ENCODE measurements at regions not wholly inside any gene's neighbourhood (a gene's known extent, or its start where the extent isn't known, plus 50 kb on each side); places are given as distances from the start of the nearest gene placed in this dataset.
A peak's percentile ranks its signal among the peaks of the same experiment; 100 is the strongest.
"Not testable (repeated sequence)": the region's sequence is repeated elsewhere in the genome, so short reads cannot be mapped to it uniquely, and the experiment has no call there.

GRCh38 chr3:31102196-31102879 is 207.9 kb upstream of the GADL1 start:
- DNase-seq, result no peak

- DNase-seq, result no peak
Measured at GRCh38 chr3:31103181-31103580, 208.7 kb upstream of the GADL1 start.

- DNase-seq, result no peak
Measured at GRCh38 chr3:31103623-31104180, 209.2 kb upstream of the GADL1 start.

GRCh38 chr3:31105011-31105410 is 210.6 kb upstream of the GADL1 start:
- DNase-seq, result no peak

- DNase-seq, result no peak
Measured at GRCh38 chr3:31105438-31106077, 211.1 kb upstream of the GADL1 start.

- no peak for DNase-seq
Measured at GRCh38 chr3:31106204-31106603, 211.7 kb upstream of the GADL1 start.

- DNase-seq, result no peak
Measured at GRCh38 chr3:31106912-31107311, 212.5 kb upstream of the GADL1 start.

GRCh38 chr3:31114929-31115283 is 220.4 kb upstream of the GADL1 start:
- no peak for DNase-seq

GRCh38 chr3:31115531-31115930 is 221.1 kb upstream of the GADL1 start:
- not testable (repeated sequence) for DNase-seq

- DNase-seq, result no peak
Measured at GRCh38 chr3:31116651-31117050, 222.2 kb upstream of the GADL1 start.

- DNase-seq, result no peak
Measured at GRCh38 chr3:31117854-31118253, 223.4 kb upstream of the GADL1 start.

- DNase-seq, result no peak
Measured at GRCh38 chr3:31124373-31124772, 229.9 kb upstream of the GADL1 start.

- DNase-seq, result no peak
Measured at GRCh38 chr3:31125413-31126020, 231.1 kb upstream of the GADL1 start.

- no peak for DNase-seq
Measured at GRCh38 chr3:31129241-31129640, 234.8 kb upstream of the GADL1 start.

GRCh38 chr3:31132132-31132769 is 237.8 kb upstream of the GADL1 start:
- peak; percentile 54 for DNase-seq

GRCh38 chr3:31133541-31133940 is 239.1 kb upstream of the GADL1 start:
- no peak for DNase-seq

- no peak for DNase-seq
Measured at GRCh38 chr3:31135546-31135945, 241.1 kb upstream of the GADL1 start.

GRCh38 chr3:31137718-31138465 is 243.4 kb upstream of the GADL1 start:
- no peak for DNase-seq

- DNase-seq, result no peak
Measured at GRCh38 chr3:31140470-31140869, 246.0 kb upstream of the GADL1 start.

- DNase-seq, result no peak
Measured at GRCh38 chr3:31142139-31142538, 247.7 kb upstream of the GADL1 start.

- DNase-seq, result no peak
Measured at GRCh38 chr3:31142543-31142942, 248.1 kb upstream of the GADL1 start.

GRCh38 chr3:31145062-31145461 is 250.6 kb upstream of the GADL1 start:
- DNase-seq, result no peak

GRCh38 chr3:31147550-31147949 is 253.1 kb upstream of the GADL1 start:
- DNase-seq, result no peak
